Midbrain (tissue), 1 donor: ENCODE measurements at regions not wholly inside any gene's neighbourhood (a gene's known extent, or its start where the extent isn't known, plus 50 kb on each side); places are given as distances from the start of the nearest gene placed in this dataset.
"Not testable (repeated sequence)": the region's sequence is repeated elsewhere in the genome, so short reads cannot be mapped to it uniquely, and the experiment has no call there.

Experiments
- DNase-seq: peaks from one replicate; lab custom pipeline; 2025; lab: John Stamatoyannopoulos, UW

DNA sequence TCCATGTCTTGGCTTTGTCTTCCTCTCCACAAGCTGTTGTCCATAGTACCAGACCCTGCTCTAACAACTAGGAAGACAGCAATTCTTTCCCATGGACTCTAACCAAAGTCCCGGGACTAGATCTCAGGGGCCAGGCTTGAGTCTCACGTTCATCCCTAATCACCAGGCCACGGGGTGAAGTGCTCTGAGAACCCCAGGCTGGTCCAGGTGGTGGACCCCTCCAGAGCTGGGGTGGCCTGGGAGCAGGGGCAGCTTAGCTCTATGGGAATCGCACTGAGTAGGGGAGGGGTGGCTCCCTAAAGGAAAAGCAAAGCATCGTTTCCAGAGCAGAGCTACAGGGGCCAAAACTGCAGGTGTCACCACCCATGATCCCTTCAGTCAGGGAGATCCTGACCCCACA lies 150.9 kb downstream of the TPRA1 start:
- no peak for DNase-seq

DNA sequence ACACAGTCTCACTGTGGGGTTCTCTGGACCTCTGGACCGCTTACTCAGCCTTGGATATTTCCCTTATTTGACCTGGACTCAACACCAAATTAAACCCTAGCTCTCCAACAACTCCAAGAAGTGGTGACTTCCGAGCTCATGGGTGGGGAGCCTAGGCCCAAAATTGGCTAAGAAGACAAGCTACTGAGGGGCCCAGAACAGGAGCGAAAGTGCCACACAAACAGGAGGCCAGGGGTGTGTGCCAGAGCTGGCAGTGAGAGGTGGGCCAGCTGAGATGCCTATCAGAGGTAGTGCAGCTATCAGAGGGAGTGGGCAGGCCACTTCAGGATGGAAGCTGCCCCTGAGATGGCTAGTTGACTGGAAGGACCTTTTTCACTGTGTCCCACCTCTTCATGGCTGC lies 151.1 kb upstream of the PRR20G start:
- DNase-seq = no peak

GRCh38 chr3:127438371-127438770 lies 150.5 kb upstream of the PRR20G start:
- DNase-seq = no peak

DNA sequence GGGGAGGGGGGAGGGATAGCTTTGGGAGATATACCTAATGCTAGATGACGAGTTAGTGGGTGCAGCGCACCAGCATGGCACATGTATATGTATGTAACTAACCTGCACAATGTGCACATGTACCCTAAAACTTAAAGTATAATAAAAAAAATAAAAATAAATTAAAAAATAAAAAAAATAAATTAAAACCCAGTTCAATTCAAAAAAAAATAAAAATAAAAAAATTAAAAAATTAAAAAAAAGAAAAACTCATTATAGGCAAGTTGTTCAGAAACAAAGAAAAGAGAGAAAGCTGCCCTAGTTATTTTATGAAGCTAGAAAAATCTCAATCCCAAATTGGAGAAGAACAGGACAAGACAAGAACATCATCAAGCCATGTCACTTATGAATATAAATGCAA lies 147.5 kb upstream of the PRR20G start:
- DNase-seq = not testable (repeated sequence)

DNA sequence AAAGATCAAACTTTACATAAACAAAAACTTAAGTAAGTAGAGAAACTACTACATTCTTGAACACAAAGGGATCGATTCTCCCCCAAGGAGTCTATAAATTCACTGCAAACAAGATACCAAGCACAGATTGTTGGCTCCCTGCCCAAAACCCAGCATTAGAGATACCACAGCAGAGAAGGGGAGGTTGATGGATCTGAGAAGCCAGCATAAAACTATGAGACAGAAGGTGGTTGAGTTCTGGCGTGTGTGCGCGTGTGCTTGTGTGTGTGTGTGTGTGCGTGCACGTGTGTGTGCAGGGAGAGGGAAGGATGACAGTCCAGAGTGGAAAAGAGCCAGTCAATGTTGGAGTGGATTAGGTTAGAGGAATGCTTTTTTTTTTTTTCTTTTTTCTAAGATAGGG lies 143.2 kb upstream of the PRR20G start:
- DNase-seq = no peak

DNA sequence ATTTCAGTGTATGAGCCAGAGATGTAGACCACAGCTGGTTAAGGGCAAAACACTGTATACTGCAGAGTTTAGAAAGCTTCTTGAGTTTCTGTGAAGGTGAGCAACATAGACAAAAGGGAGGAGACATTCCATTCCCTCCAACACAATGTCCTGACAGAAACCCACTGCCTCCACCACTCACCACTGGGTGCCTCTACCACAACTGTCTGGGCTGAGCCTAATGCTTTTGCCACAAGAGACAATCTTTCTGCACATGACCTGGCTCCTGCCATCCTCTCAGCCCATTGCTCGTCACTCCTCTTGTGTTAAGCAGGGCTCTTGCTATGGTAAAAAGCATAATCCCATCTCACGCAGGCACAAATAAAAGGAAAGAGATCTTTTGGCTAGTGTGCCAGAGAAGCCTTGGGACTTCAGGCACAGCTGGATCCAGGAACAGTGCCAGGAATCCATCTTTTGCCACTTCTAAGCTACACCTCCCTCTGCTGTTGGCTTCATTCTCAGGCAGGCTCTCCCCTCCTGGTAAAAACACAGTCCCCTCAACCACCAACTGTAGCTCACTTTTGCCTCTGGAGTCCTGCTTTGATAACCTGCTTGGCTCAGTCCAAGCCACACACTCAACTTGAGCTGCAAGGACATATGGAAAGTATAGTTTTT lies 140.6 kb upstream of the PRR20G start:
- no peak for DNase-seq

DNA sequence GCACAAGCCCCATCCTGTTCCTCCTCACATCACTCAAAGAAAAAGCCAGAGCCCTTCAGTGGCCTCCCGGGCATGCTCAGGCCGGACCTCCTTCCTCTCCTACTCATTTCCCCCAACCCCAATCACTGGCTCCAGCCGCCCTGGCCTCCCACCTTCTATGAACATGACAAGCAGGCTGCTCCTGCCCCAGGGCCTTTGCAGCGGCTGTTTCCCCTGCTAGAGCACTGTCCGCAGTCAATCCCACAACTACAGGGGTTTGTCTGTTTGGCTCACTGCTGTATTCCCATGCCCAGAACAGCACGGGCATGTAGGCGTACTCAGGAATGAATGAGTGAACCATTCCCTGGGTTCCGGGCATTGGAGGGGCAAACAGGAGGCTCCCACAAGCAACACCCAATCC lies 139.8 kb upstream of the PRR20G start:
- no peak for DNase-seq

DNA sequence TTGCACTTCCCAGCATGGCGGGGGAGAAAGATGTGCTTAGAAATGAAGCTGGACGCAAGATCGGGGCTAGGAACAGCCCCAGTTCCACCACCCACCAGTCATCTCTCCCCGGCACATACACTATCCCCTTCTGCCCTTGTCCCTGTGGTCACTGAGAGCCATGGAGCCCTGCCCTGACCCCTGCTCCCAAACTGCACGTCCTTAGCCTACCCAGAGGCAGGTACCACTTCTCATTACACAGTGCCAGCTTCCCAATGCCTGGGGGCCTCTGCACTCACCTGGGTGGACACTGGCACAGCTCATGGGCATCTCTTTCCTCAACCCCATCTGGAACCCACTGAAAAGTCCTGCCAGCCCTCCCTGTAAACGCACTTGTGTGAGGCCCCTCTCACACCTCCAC lies 139.3 kb upstream of the PRR20G start:
- no peak for DNase-seq

DNA sequence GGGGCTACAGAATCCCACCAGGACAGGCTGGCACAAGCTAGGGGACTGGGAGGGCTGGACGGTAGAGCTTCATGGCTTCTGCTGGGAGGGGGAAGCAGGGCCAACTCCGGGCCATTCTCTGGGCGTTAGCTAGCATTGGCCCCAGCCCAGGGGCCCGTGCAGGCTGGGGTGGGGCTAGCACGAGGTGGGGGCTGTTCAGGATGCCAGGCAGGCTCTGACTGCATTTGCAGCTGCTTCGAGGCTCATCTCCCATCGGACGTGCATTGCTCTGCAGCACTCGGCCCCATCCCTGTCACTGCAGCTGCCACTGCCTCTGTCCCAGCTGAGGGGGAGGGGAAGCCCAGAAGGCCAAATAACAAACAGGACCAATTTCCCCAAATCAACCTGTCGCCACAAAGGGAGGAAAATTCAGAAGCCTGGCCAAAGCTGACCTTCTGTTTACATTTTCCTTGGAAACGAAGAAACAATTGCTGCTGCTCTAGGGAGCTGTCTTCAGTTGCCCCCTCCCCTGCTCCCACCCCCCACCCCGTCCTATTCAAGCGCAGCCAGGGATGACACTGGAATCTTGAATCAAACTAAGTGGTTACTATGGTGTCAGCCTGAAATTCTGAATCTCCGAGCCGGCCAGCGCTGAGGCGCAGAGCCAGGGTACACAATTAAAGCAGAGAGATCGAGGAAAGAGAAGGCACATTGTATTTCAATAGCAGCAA lies 138.8 kb upstream of the PRR20G start:
- peak; percentile 14 for DNase-seq

- DNase-seq = no peak
Observed at GRCh38 chr3:127425505-127426443, 137.9 kb upstream of the PRR20G start.

GRCh38 chr3:127424766-127425504 lies 137.1 kb upstream of the PRR20G start:
- no peak for DNase-seq

GRCh38 chr3:127423856-127424765 lies 136.3 kb upstream of the PRR20G start:
- no peak for DNase-seq

- no peak for DNase-seq
Observed at GRCh38 chr3:127422663-127423375, 135.0 kb upstream of the PRR20G start.

- no peak for DNase-seq
Observed at GRCh38 chr3:127421943-127422662, 134.3 kb upstream of the PRR20G start.

DNA sequence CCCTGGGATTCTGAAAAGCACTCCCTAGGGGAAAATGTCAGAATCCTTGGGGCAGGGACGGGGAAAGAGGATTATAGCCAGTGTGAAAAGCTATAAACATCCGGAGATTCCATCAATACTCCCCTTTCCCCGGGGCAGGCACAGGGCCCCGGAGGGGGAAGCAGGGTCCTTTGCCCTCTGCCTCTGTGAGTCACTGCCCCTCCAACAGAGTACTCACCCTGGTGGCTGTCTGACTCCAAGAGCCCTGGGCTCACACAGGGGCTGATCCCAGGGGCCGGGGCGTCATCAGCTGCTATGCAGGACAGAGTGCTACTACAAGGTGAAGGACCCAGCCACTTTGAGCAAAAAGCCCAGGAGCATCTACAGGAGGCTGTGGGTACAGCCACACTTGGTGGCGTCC lies 133.0 kb upstream of the PRR20G start:
- DNase-seq = no peak

- DNase-seq = no peak
Observed at GRCh38 chr3:127419641-127420553, 132.1 kb upstream of the PRR20G start.

GRCh38 chr3:127419182-127419581 lies 131.3 kb upstream of the PRR20G start:
- DNase-seq = no peak

GRCh38 chr3:127418560-127419147 lies 130.8 kb upstream of the PRR20G start:
- DNase-seq = no peak
